ENCODE measurements at regions not wholly inside any gene's neighbourhood (a gene's known extent, or its start where the extent isn't known, plus 50 kb on each side); places are given as distances from the start of the nearest gene placed in this dataset.

GRCh38 chr2:2746731-2747130 lies 415.7 kb upstream of the MYT1L start:
- TF ChIP-seq, protein P1, sequence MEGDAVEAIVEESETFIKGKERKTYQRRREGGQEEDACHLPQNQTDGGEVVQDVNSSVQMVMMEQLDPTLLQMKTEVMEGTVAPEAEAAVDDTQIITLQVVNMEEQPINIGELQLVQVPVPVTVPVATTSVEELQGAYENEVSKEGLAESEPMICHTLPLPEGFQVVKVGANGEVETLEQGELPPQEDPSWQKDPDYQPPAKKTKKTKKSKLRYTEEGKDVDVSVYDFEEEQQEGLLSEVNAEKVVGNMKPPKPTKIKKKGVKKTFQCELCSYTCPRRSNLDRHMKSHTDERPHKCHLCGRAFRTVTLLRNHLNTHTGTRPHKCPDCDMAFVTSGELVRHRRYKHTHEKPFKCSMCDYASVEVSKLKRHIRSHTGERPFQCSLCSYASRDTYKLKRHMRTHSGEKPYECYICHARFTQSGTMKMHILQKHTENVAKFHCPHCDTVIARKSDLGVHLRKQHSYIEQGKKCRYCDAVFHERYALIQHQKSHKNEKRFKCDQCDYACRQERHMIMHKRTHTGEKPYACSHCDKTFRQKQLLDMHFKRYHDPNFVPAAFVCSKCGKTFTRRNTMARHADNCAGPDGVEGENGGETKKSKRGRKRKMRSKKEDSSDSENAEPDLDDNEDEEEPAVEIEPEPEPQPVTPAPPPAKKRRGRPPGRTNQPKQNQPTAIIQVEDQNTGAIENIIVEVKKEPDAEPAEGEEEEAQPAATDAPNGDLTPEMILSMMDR (IDR thresholded peaks at IDR 0.05) = no peak
- no peak for TF ChIP-seq POLR2A (IDR thresholded peaks at IDR 0.05)

All from uterus (tissue), 2 donors.